ENCODE measurements at regions not wholly inside any gene's neighbourhood (a gene's known extent, or its start where the extent isn't known, plus 50 kb on each side); places are given as distances from the start of the nearest gene placed in this dataset.

DNA sequence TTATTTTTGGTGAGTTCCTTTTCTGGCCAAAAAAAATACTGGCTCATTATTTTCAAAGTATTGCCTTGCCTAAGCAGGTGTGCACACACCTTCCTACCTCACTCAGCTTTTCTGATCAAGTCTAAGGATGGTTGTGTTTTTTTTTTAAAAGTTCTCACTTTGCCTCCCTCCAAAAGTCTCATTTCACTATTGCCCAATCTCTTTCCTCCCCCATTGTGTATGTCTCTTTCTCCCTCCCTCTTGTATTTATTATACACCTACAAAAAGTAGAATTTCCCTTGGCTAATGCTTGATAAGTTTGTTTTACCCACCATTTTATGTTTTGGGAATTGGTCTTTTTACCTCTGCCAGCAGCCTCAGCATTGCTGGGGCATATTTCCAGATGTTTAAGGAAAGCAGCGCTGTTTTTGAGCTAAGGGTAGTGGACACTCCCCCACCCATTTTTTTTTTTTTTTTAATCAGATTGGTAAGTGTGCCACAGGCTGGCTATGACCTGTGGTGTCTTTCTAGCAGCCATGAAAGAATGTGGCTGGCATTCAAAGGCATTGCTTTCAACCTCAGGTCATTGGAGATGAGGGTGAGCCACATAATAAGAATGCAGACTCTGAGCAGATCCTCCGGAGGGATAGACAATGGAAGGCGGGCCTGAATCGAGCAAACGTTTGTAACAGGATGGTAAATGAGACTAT is 668.6 kb downstream of the UTRN start:
- TF ChIP-seq EZH2 (IDR thresholded peaks at IDR 0.05) = no peak
- TF ChIP-seq POLR2AphosphoS5 (IDR thresholded peaks at IDR 0.05; ENCODE audit: borderline replicate concordance, low read depth, low read length) = no peak

Data from SK-N-MC (cell line).